ENCODE measurements at regions not wholly inside any gene's neighbourhood (a gene's known extent, or its start where the extent isn't known, plus 50 kb on each side); places are given as distances from the start of the nearest gene placed in this dataset.

DNA sequence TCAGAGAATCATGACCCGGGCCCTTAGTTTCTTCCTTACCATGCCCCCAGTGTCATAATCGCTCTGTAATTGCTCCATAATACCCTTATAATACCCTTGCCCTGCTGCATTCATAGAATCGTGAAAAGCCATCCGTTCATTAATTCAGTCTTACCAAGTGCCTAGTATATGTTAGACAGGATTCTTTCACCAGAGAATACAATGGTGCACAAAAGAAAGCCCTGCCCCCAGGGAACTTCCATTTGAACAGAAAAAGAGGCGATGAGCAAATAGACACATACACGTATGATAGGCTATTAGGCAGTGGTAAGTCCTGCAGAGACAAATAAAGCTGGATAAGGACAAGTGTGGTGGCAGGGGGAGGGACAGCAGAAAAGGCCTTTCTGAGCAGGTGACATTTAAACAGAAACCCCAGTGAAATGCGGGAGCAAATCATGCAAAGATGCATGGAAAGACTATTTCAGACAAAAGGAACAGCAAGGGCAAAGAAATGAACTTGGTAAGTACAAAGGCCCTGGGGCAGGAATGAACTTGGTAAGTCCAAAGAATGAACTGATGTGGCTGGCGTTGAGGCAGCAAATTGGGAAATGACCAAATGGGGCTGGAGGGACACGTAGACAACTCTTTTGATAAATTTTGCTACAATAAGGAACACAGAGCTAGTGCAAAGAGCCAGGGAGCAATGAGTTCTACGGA is 74.6 kb upstream of the CREB3L1 start:
- TF ChIP-seq, protein P1, sequence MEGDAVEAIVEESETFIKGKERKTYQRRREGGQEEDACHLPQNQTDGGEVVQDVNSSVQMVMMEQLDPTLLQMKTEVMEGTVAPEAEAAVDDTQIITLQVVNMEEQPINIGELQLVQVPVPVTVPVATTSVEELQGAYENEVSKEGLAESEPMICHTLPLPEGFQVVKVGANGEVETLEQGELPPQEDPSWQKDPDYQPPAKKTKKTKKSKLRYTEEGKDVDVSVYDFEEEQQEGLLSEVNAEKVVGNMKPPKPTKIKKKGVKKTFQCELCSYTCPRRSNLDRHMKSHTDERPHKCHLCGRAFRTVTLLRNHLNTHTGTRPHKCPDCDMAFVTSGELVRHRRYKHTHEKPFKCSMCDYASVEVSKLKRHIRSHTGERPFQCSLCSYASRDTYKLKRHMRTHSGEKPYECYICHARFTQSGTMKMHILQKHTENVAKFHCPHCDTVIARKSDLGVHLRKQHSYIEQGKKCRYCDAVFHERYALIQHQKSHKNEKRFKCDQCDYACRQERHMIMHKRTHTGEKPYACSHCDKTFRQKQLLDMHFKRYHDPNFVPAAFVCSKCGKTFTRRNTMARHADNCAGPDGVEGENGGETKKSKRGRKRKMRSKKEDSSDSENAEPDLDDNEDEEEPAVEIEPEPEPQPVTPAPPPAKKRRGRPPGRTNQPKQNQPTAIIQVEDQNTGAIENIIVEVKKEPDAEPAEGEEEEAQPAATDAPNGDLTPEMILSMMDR (IDR thresholded peaks at IDR 0.05; ENCODE audit: low read depth, low read length, missing control alignments), result no peak
- DNase-seq (ENCODE audit: extremely low read depth, low read depth), result no peak
- no peak overlapping the region for H3K4me3 ChIP-seq (replicated peaks; ENCODE audit: low read depth, low read length)

DNA sequence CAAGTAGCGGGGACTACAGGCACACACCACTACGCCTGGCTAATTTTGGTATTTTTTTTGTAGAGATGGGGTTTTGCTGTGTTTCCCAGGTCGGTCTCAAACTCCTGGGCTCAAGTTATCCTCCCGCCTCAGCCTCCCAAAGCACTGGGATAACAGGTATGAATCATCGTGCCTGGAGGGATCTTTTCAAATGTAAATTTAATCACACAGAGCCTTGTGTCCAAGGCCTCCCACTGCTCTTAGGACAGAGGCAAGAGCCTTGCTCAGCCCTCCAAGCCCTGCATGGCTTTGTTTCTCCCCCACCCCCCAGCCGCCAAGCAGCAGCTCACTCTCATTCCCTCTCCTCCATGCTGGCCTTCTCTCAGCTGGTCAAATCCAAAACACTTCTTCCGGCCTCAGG is 75.3 kb upstream of the CREB3L1 start:
- TF ChIP-seq, protein P1 (IDR thresholded peaks at IDR 0.05; ENCODE audit: low read depth, low read length, missing control alignments), result no peak
- H3K4me3 ChIP-seq (replicated peaks; ENCODE audit: low read depth, low read length), result no peak overlapping the region
- DNase-seq (ENCODE audit: extremely low read depth, low read depth), result no peak

DNA sequence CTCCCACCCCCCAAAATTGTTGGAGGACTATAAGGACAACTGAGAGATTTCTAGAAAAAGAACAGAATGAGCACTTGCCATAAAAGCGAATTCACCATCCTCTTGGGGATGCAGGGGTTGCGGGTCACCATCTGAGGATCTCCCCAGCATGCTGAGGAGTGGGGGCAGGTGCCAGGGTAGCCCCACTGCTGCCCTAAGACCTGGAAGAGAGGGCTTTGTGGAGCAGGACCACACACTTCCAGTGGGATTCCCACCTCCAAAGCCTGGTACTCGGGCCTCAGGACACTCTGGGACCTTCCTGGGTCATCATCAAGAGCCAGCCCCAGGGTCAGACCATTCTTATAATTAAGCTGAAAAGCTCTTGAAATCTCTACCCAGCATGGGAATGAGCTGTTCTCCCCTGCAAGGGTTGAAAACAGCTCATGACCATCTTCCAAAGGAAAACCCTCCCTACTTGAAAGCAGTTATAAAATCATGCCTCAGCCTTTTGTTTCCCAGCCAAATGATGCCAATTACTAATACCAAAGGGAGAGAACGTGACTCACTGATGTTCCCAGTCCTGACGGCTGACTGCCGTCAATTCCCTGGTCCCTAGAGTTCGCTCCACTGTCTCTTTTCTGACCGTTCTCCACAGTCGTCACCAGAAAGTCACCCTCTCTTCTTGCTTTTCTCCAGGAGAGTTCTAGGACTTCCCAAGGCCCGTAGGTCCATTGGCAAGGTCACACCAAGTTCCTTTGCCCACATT is 76.8 kb upstream of the CREB3L1 start:
- TF ChIP-seq, protein P1 (IDR thresholded peaks at IDR 0.05; ENCODE audit: low read depth, low read length, missing control alignments), result no peak
- no peak for DNase-seq (ENCODE audit: extremely low read depth, low read depth)
- H3K4me3 ChIP-seq (replicated peaks; ENCODE audit: low read depth, low read length), result no peak overlapping the region

DNA sequence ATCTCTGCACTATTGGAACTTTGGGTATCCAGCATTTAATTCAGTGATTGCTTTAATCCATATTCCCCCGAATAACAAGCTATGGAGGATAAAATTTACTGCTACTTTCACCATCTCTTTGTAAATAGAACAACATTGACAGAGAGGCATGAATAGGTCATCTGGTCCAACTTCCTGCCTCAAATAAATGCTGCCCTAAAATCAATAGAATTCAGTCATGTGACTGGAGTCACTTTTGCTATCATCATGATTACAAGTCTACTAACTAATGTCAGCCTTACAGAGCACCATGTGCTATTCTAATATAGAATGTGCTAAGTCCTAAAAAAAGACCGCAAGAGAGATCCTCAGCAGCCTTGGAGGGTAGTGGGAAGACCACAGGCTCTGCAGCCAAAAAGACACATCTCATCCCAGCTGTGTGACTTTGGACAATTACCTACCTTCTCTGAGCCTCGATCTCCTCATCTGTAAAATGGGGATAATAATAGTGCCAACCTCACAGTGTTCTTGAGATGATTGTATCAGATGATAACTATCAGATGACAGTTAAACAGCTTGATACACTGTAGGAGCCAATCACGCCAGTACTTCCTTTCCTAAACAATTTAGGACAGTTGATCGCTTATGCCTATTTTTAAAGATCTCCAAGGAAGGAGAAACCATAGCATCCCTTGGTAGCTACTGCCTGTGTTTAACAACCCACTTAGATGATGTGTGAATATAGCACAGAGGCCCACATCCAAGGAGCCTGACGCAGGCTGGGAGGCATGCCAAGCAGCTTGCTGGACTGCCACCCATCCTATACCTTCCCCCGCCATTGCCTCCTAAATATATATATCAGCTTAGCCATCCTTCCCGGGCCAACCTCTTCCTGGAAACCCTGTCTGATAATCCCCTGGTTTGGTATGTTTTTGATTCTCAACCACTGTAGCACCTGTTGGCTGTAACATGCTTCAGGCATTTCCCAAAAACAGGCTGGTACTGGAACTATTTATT is 77.3 kb upstream of the PHF21A start:
- TF ChIP-seq, protein P1 (IDR thresholded peaks at IDR 0.05; ENCODE audit: low read depth, low read length, missing control alignments), result no peak
- DNase-seq (ENCODE audit: extremely low read depth, low read depth), result no peak
- H3K4me3 ChIP-seq (replicated peaks; ENCODE audit: low read depth, low read length), result no peak overlapping the region

DNA sequence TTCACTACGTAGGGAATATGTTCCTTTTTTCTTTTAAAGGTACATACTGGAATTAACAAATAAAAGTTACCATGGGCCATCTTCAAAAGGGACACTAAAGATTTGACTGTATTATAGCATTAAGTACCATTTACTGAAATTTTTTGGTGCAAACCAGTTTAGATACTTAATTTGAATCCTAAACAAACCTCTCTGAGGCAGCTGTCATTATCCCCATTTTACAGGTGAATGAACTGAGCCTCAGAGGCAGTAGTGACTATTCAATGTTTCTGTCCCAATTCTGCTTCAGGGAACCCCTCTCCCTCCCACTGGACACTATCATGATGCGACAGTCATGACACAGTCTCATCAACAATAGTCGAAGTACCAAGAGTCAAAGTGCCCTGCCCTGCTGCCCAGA is 76.2 kb upstream of the PHF21A start:
- no peak overlapping the region for H3K4me3 ChIP-seq (replicated peaks; ENCODE audit: low read depth, low read length)
- DNase-seq (ENCODE audit: extremely low read depth, low read depth), result no peak
- TF ChIP-seq, protein P1 (IDR thresholded peaks at IDR 0.05; ENCODE audit: low read depth, low read length, missing control alignments), result no peak

DNA sequence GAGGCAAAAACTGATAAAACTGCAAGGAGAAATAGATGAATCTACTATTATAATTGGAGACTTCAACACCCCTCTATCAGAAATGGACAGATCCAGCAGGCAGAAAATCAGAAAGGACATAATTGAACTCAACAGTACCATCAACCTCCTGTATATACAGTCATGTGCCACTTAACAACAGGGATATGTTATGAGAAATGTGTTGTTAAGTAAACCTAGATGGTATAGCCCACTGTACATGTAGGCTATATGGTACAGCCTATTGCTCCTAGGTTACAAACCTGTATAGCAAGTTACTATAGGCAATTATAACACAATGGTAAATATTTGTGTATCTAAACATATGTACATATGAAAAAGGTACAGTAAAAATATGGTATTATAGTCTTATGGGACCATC is 66.8 kb upstream of the PHF21A start:
- TF ChIP-seq, protein P1 (IDR thresholded peaks at IDR 0.05; ENCODE audit: low read depth, low read length, missing control alignments), result no peak
- no peak overlapping the region for H3K4me3 ChIP-seq (replicated peaks; ENCODE audit: low read depth, low read length)
- DNase-seq (ENCODE audit: extremely low read depth, low read depth), result no peak
